ENCODE measurements at regions not wholly inside any gene's neighbourhood (a gene's known extent, or its start where the extent isn't known, plus 50 kb on each side); places are given as distances from the start of the nearest gene placed in this dataset.
"Not testable (repeated sequence)": the region's sequence is repeated elsewhere in the genome, so short reads cannot be mapped to it uniquely, and the experiment has no call there.

GRCh38 chrX:9293051-9293496 is 171.8 kb upstream of the TBL1X start:
- no peak for DNase-seq
- Histone ChIP-seq H3K4me3 (no peak overlapping the region), H3K4me1 (ENCODE audit: low read depth) (no peaks in the 10 kb centered on the region), H3K36me3 (ENCODE audit: low read depth) (no peaks in the 10 kb centered on the region), H3K9me3 (no peaks in the 10 kb centered on the region)
- intact Hi-C loops (cut with DNase I, micrococcal nuclease), result no loop called here
- TF ChIP-seq CTCF (IDR thresholded peaks at IDR 0.05), result no peak
- ATAC-seq, result no peak

GRCh38 chrX:9293903-9294302 is 171.0 kb upstream of the TBL1X start:
- ATAC-seq, result no peak
- H3K4me3 ChIP-seq, result no peak overlapping the region
- no peak for DNase-seq
- intact Hi-C loops (cut with DNase I, micrococcal nuclease), result no loop called here
- H3K4me1 ChIP-seq (ENCODE audit: low read depth), result no peaks in the 10 kb centered on the region
- no peaks in the 10 kb centered on the region for H3K9me3 ChIP-seq
- no peak for TF ChIP-seq CTCF (IDR thresholded peaks at IDR 0.05)
- H3K36me3 ChIP-seq (ENCODE audit: low read depth), result no peaks in the 10 kb centered on the region

GRCh38 chrX:9295551-9295950 is 169.3 kb upstream of the TBL1X start:
- Histone ChIP-seq H3K4me3 (no peak overlapping the region), H3K4me1 (ENCODE audit: low read depth) (no peaks in the 10 kb centered on the region), H3K9me3 (no peaks in the 10 kb centered on the region), H3K36me3 (ENCODE audit: low read depth) (no peaks in the 10 kb centered on the region)
- ATAC-seq, result no peak
- intact Hi-C loops (cut with DNase I, micrococcal nuclease), result no loop called here
- TF ChIP-seq CTCF (IDR thresholded peaks at IDR 0.05), result no peak
- DNase-seq, result no peak

GRCh38 chrX:9298221-9298620 is 166.6 kb upstream of the TBL1X start:
- no peaks in the 10 kb centered on the region for H3K4me1 ChIP-seq (ENCODE audit: low read depth)
- DNase-seq, result no peak
- H3K9me3 ChIP-seq, result no peaks in the 10 kb centered on the region
- ATAC-seq, result no peak
- H3K4me3 ChIP-seq, result no peak overlapping the region
- H3K36me3 ChIP-seq (ENCODE audit: low read depth), result no peaks in the 10 kb centered on the region
- intact Hi-C loops (cut with DNase I, micrococcal nuclease), result no loop called here
- no peak for TF ChIP-seq CTCF (IDR thresholded peaks at IDR 0.05)

- H3K36me3 ChIP-seq (ENCODE audit: low read depth); H3K9me3 ChIP-seq; DNase-seq; H3K4me1 ChIP-seq (ENCODE audit: low read depth); intact Hi-C loops (cut with DNase I, micrococcal nuclease); H3K4me3 ChIP-seq; ATAC-seq: not testable (repeated sequence)
These were observed 165.2 kb upstream of the TBL1X start for GRCh38 chrX:9299681-9300080.

GRCh38 chrX:9301836-9302235 is 163.0 kb upstream of the TBL1X start:
- DNase-seq (no peak), ATAC-seq (no peak)
- Histone ChIP-seq H3K4me3 (no peak overlapping the region), H3K4me1 (ENCODE audit: low read depth) (no peaks in the 10 kb centered on the region), H3K36me3 (ENCODE audit: low read depth) (no peaks in the 10 kb centered on the region), H3K9me3 (no peaks in the 10 kb centered on the region)
- no peak for TF ChIP-seq CTCF (IDR thresholded peaks at IDR 0.05)
- intact Hi-C loops (cut with DNase I, micrococcal nuclease), result no loop called here

Data from mucosa of descending colon (tissue), 3 donors.